Nephron progenitor cell (in vitro differentiated cells): ENCODE measurements at regions not wholly inside any gene's neighbourhood (a gene's known extent, or its start where the extent isn't known, plus 50 kb on each side); places are given as distances from the start of the nearest gene placed in this dataset.

Experiments
- DNase-seq: peaks from one replicate; pipeline ENCODE4 v3.0.0; 2021
- H3K27ac Mint-ChIP-seq: 2 replicates; pipeline ENCODE4 v1.8.0; 2021; ENCODE audit warnings: mild to moderate bottlenecking, moderate library complexity, mixed read lengths
- H3K27me3 Mint-ChIP-seq: 2 replicates; pipeline ENCODE4 v1.8.0; 2021; ENCODE audit warnings: mild to moderate bottlenecking, low read depth, mixed read lengths; ENCODE audit not compliant: poor library complexity
- H3K36me3 Mint-ChIP-seq: 2 replicates; pipeline ENCODE4 v1.8.0; 2021; ENCODE audit warnings: low read depth, mixed read lengths
- H3K4me1 Mint-ChIP-seq: 2 replicates; pipeline ENCODE4 v1.8.0; 2021; ENCODE audit warnings: mixed read lengths
- H3K4me3 Mint-ChIP-seq: 2 replicates; pipeline ENCODE4 v1.8.0; 2021; ENCODE audit warnings: mild to moderate bottlenecking, moderate library complexity, mixed read lengths
- H3K9me3 Mint-ChIP-seq: 2 replicates; pipeline ENCODE4 v1.8.0; 2021; ENCODE audit warnings: mild to moderate bottlenecking, moderate library complexity, mixed read lengths
- TF ChIP-seq, protein P1 (sequence below): fragments of 200-600 bp; sonication (generic); IDR thresholded peaks from 2 replicates; pipeline ENCODE4 v1.5.0; 2021; ENCODE audit warnings: antibody characterized with exemption

- DNase-seq = no peak
- Mint-ChIP-seq H3K36me3 (no peaks in the 10 kb centered on the region), H3K9me3 (no peaks in the 10 kb centered on the region), H3K4me1 (no peaks in the 10 kb centered on the region), H3K27me3 (peaks cover 7% of the 10 kb centered on the region), H3K27ac (no peak overlapping the region), H3K4me3 (no peak overlapping the region)
- TF ChIP-seq, protein P1, sequence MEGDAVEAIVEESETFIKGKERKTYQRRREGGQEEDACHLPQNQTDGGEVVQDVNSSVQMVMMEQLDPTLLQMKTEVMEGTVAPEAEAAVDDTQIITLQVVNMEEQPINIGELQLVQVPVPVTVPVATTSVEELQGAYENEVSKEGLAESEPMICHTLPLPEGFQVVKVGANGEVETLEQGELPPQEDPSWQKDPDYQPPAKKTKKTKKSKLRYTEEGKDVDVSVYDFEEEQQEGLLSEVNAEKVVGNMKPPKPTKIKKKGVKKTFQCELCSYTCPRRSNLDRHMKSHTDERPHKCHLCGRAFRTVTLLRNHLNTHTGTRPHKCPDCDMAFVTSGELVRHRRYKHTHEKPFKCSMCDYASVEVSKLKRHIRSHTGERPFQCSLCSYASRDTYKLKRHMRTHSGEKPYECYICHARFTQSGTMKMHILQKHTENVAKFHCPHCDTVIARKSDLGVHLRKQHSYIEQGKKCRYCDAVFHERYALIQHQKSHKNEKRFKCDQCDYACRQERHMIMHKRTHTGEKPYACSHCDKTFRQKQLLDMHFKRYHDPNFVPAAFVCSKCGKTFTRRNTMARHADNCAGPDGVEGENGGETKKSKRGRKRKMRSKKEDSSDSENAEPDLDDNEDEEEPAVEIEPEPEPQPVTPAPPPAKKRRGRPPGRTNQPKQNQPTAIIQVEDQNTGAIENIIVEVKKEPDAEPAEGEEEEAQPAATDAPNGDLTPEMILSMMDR = no peak
Measured at GRCh38 chr16:47958726-47959125, 197.1 kb downstream of the ABCC12 start.

DNA sequence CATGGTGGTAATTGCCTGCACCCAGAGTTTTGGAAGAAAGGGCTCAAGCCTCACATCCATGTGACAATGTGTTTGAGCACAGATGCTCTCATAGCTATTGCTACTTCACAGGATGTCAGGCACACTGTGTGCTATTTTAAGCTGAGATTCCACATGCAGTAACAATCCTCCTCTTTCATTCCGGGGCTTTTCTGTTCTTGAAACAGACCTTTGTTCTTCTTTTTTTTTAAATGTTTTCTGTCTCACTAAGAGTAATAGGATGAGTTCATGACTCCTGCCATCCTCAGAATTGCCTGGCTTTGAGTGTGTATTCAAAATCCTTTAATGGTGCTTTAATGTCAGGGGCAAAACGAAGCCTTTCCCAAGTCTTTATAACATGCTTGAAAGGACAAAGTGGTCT, 198.9 kb downstream of the ABCC12 start:
- Mint-ChIP-seq H3K9me3 (no peaks in the 10 kb centered on the region), H3K36me3 (no peaks in the 10 kb centered on the region), H3K4me3 (no peak overlapping the region), H3K27me3 (peaks cover 7% of the 10 kb centered on the region), H3K4me1 (peaks cover 15% of the 10 kb centered on the region), H3K27ac (no peak overlapping the region)
- DNase-seq = no peak
- TF ChIP-seq, protein P1 = no peak

DNA sequence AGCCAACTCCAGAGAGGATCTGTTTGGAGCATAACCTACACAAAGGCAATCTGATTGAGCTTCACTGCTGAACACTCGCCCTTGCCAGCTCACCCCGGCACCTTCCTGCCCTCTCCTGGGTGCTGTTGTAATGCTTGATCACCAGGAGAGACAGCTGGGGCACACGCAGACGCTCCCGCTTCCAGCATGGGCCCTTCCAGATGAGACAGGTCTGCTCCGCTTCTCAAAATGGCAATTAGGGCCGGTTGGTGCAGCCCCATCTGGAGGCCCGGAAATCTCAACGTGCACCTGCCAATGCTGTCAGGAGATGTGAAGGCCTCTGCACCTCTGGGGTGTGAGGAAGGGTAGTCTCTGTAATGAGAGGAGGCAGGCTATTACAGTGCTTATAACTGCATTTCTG, 206.1 kb downstream of the ABCC12 start:
- H3K9me3 Mint-ChIP-seq = peaks cover 6% of the 10 kb centered on the region

DNA sequence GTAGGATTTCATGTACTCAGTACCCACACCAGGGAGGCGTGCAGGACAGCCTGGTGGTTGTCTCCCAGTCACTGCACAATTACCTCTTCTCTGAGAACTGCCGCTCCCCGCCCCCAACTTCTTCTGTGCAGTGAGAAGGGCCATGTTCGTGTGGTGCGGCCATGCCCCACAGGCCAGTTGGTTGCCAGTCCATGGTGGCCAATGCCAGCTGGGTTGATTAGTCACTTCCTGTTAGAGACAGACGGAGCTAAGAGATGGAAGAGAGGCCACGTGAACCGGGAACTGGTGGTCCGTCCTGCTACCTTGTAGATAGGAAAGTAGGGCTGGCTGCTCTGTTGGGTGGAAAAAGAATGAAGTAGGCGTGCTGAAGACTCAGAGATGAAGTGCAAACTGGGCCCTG, 206.5 kb downstream of the ABCC12 start:
- Mint-ChIP-seq H3K4me1 (peaks cover 30% of the 10 kb centered on the region), H3K4me3 (no peak overlapping the region), H3K27me3 (no peaks in the 10 kb centered on the region), H3K9me3 (peaks cover 6% of the 10 kb centered on the region), H3K27ac (no peak overlapping the region), H3K36me3 (no peaks in the 10 kb centered on the region)
- no peak for DNase-seq
- TF ChIP-seq, protein P1 = no peak

More for the DNA sequence above, 206.1 kb downstream of the ABCC12 start:
- Mint-ChIP-seq H3K27ac (peak overlapping the region; percentile 36), H3K27me3 (no peaks in the 10 kb centered on the region), H3K4me3 (no peak overlapping the region), H3K36me3 (no peaks in the 10 kb centered on the region), H3K4me1 (peaks cover 30% of the 10 kb centered on the region)
- no peak for DNase-seq
- TF ChIP-seq, protein P1 = no peak

- no peaks in the 10 kb centered on the region for H3K36me3 Mint-ChIP-seq
- H3K9me3 Mint-ChIP-seq = peaks cover 6% of the 10 kb centered on the region
- H3K4me1 Mint-ChIP-seq = peaks cover 21% of the 10 kb centered on the region
- H3K27me3 Mint-ChIP-seq = peaks cover 2% of the 10 kb centered on the region
- H3K4me3 Mint-ChIP-seq = no peak overlapping the region
- TF ChIP-seq, protein P1 = no peak
- no peak overlapping the region for H3K27ac Mint-ChIP-seq
- no peak for DNase-seq
Measured at GRCh38 chr16:47947723-47948122, 208.1 kb downstream of the ABCC12 start.

GRCh38 chr16:47946092-47946491, 209.7 kb downstream of the ABCC12 start:
- Mint-ChIP-seq H3K4me1 (peaks cover 15% of the 10 kb centered on the region), H3K27ac (no peak overlapping the region), H3K36me3 (no peaks in the 10 kb centered on the region), H3K4me3 (no peak overlapping the region), H3K27me3 (peaks cover 9% of the 10 kb centered on the region), H3K9me3 (peaks cover 3% of the 10 kb centered on the region)
- DNase-seq = no peak
- TF ChIP-seq, protein P1 = no peak
